HG03520 (cell line): ENCODE measurements at regions not wholly inside any gene's neighbourhood (a gene's known extent, or its start where the extent isn't known, plus 50 kb on each side); places are given as distances from the start of the nearest gene placed in this dataset.

Source experiments
- ATAC-seq: cut with Tn5 transposase; IDR thresholded peaks from one replicate; pipeline ENCODE4 v1.9.1; 2021; ENCODE audit warnings: mild to moderate bottlenecking, moderate library complexity; ENCODE audit not compliant: unreplicated experiment

GRCh38 chrX:22325096-22325495 lies 52.4 kb downstream of the CBLL2 start:
- no peak for ATAC-seq

- no peak for ATAC-seq
Measured at GRCh38 chrX:22329783-22330182, 57.1 kb downstream of the CBLL2 start.

GRCh38 chrX:22338740-22339139 lies 66.0 kb downstream of the CBLL2 start:
- no peak for ATAC-seq

- no peak for ATAC-seq
Measured at GRCh38 chrX:22339459-22339858, 66.7 kb downstream of the CBLL2 start.

GRCh38 chrX:22340022-22340616 lies 67.4 kb downstream of the CBLL2 start:
- no peak for ATAC-seq

DNA sequence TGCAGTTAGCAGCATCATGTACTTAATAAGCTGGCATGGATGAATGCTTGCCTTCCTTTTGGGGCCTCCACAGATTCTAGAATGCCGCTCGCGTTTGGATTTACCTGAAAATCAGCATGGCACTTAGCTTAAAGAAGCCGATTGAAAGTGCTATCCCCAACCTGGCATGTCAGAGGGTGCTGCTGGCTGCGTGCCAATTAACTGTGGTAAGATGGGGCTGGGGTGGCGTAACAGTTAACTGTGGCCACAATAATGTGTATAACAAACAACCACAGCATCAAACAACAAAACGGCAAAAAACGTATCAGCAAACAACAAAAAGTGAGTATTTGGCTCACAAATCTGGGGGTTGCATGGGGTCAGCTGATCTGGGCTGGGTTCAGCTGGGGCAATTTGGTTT lies 70.5 kb downstream of the CBLL2 start:
- ATAC-seq = no peak

GRCh38 chrX:22345884-22346283 lies 73.2 kb downstream of the CBLL2 start:
- peak; percentile 71 for ATAC-seq

GRCh38 chrX:22347491-22347890 lies 74.8 kb downstream of the CBLL2 start:
- no peak for ATAC-seq

DNA sequence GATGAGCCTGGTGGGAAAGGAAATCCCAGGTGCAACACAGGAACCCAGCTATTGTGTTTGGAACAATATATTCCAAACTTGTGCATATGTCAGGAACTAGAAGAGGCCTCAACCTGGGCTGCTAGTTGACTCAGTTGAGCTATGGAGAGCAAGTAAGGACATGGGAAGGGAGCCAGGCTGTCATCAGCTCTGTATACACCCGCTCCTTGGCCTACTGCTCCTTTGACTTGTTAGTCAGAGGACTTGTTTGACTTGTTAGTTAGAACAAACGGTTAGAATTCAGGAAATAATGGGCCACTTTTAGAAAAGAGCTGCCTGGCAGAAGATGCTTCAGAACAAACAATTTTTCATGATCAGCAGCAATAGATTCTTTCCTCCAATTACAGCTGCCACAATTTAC lies 76.4 kb downstream of the CBLL2 start:
- ATAC-seq = no peak

DNA sequence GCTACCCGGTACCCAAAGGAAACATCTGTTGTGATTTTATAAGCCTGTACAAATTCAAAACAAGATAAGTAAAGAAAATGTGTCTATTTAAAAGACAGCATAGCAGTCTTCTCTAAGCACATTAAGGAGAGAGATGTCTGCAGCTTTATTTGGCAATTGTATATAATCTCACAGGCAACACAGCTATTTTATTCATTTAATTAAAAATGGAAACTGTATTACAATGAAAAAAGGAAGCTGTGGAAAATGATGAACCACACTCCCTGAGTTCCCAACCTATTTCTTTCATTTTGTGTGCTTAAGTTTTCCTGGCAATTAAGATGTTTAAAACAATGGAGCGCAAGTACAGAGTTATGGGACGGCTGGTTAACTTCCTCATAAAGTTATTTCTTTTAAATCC lies 78.4 kb downstream of the CBLL2 start:
- ATAC-seq = no peak

DNA sequence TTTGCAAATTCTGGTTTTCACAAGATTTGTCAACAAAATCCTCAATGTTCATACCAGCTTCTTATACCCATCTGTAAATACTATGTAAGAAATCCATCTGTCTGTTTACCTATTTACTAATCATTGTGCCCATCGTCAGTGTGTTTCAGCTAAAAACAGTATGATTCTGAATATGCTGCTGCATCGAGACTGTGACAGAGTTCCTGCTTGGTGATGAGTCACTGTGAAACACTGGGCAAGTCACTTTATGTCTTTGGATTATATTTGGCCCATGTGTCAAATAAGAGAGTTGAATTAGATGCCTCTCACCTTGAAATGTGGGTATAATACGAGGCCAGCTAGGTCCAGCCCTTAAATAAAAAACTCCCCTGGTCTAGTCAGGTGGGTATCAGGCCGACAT lies 79.3 kb downstream of the CBLL2 start:
- ATAC-seq = no peak

GRCh38 chrX:22357621-22358020 lies 84.9 kb downstream of the CBLL2 start:
- no peak for ATAC-seq

GRCh38 chrX:22360129-22360528 lies 87.4 kb downstream of the CBLL2 start:
- no peak for ATAC-seq

- no peak for ATAC-seq
Measured at GRCh38 chrX:22365460-22365859, 92.7 kb downstream of the CBLL2 start.

- no peak for ATAC-seq
Measured at GRCh38 chrX:22366166-22366702, 93.5 kb downstream of the CBLL2 start.

DNA sequence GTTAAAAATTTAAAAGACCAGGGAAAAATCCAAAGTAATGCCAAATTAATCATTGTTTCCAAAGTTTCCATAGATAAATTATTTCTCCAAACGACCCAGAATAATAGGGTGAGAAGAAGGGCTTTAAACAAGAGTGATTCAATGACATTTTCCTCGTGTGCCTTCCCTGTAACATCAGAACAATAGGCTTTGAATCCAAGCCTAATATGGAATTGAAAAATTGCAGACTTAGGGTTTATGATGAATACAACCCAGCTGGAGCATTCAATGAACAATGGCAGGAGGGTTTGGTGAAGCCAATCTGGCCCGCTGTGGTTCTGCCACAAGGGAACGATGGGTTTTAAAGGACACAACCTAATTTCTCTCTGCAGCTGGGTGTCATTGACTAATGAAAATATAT lies 94.2 kb downstream of the CBLL2 start:
- no peak for ATAC-seq

- ATAC-seq = no peak
Measured at GRCh38 chrX:22373094-22373493, 100.4 kb downstream of the CBLL2 start.

- ATAC-seq = no peak
Measured at GRCh38 chrX:22373766-22374165, 101.1 kb downstream of the CBLL2 start.

- no peak for ATAC-seq
Measured at GRCh38 chrX:22376369-22376768, 103.7 kb downstream of the CBLL2 start.

GRCh38 chrX:22378296-22378695 lies 105.6 kb downstream of the CBLL2 start:
- no peak for ATAC-seq

GRCh38 chrX:22383988-22384387 lies 111.3 kb downstream of the CBLL2 start:
- no peak for ATAC-seq

GRCh38 chrX:22389556-22390179 lies 117.0 kb downstream of the CBLL2 start:
- ATAC-seq = no peak
